HG02981 (cell line): ENCODE measurements at regions not wholly inside any gene's neighbourhood (a gene's known extent, or its start where the extent isn't known, plus 50 kb on each side); places are given as distances from the start of the nearest gene placed in this dataset.

Source experiments
- ATAC-seq: cut with Tn5 transposase; IDR thresholded peaks from one replicate; pipeline ENCODE4 v1.9.1; 2021; ENCODE audit warnings: mild to moderate bottlenecking, moderate library complexity; ENCODE audit not compliant: unreplicated experiment

GRCh38 chr1:58996341-58997059, 212.7 kb upstream of the JUN start:
- ATAC-seq: peak; percentile 86

GRCh38 chr1:58997060-58997411, 213.2 kb upstream of the JUN start:
- peak; percentile 53 for ATAC-seq

GRCh38 chr1:58997637-58998036, 213.8 kb upstream of the JUN start:
- no peak for ATAC-seq

GRCh38 chr1:58999676-59000075, 215.8 kb upstream of the JUN start:
- no peak for ATAC-seq

GRCh38 chr1:59004755-59005154, 220.9 kb upstream of the JUN start:
- no peak for ATAC-seq

- no peak for ATAC-seq
Measured at GRCh38 chr1:59005491-59006288, 221.8 kb upstream of the JUN start.

- no peak for ATAC-seq
Measured at GRCh38 chr1:59006289-59006658, 222.4 kb upstream of the JUN start.

DNA sequence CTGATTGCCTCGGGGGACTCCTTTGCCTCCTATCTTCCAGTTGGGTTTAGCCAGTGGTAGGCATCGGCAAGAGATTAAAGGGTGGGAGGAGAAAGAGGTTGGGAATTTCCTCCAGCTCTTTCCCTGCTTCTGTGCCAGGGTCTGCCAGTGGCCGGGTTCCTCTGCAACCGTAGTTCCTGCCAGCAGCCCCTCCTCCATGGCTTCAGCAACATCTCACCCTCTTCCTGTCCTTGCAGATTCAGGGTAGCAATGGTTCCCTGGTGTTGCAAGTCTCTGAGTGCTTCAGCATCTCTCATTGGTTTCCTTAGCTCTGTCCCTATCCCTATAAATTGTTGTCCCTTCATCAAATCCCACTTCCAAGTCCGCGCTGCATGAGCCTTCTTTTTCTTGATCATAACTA, 223.1 kb upstream of the JUN start:
- no peak for ATAC-seq

GRCh38 chr1:59007429-59007819, 223.6 kb upstream of the JUN start:
- ATAC-seq: no peak

DNA sequence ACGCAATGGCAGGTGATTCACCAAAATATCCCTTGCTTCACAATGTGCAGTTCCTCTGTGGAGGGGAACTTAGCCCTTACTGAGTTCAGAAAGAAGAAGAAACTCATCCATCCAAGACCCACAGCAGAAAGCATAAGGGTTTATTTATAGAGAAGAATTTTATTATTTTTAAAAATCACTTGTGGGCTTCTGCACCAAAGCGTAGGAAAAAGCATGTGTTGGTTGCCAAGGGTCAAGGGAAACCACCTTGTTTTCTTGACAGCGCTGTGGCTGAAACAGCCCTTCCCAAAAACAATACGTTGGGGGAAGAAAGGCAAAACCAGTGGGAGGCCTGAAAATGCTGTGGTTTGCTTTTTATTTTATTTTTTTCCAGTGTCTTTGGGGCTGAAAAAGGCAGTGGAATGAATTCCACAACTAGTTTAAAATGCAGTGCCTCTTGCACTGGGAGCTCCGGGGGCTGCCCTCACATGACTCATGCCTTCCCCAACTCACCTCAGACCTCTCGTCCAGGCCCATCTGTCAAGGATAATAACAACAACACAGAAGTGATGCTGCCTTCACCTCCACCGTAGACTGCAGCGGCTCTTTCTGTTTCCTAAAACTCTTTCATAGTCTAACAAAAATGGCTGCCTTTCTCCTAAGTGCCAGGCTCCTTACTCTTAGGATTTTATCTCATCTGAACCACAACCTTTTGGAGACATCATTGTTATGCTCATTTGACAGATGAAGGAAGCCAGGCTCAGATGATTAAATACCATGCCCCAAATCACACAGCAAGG, 224.2 kb upstream of the JUN start:
- peak; percentile 56 for ATAC-seq

DNA sequence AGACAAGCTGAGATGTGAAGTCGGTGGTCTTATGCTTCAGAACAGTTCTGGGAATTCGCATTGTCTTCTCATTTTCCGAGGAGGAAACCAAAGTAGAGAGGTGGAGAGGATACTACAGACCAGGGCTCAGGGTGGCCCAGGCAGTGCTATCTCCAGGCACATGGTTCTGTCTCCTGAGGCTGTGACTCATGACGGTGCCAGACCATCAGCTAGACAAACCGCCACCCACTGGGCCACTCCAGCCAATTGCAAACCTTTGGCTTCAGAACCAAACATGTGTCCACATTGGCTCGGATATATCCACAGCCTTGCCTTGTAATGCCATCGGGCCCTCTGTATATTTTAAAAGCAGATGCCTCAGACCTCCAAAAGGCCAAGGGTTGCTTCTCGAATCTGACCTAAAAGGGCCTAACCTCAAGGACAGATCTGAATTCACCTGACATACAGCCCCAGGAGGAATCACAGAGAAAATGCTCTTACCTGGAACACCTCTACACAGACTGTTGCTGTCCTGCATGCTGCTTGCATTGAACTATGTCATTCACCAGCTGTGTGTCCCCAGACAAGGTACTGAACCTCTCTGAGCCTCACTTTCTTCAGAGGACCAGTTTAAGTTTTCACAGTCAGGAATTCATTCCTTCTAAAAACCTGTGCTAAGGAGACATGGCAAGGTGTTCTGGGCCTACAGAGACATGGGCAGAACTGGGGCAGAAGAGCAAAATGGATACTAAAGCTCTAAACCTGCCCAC, 224.9 kb upstream of the JUN start:
- ATAC-seq: no peak

GRCh38 chr1:59011663-59012062, 227.8 kb upstream of the JUN start:
- ATAC-seq: no peak

GRCh38 chr1:59012378-59012777, 228.5 kb upstream of the JUN start:
- ATAC-seq: no peak

DNA sequence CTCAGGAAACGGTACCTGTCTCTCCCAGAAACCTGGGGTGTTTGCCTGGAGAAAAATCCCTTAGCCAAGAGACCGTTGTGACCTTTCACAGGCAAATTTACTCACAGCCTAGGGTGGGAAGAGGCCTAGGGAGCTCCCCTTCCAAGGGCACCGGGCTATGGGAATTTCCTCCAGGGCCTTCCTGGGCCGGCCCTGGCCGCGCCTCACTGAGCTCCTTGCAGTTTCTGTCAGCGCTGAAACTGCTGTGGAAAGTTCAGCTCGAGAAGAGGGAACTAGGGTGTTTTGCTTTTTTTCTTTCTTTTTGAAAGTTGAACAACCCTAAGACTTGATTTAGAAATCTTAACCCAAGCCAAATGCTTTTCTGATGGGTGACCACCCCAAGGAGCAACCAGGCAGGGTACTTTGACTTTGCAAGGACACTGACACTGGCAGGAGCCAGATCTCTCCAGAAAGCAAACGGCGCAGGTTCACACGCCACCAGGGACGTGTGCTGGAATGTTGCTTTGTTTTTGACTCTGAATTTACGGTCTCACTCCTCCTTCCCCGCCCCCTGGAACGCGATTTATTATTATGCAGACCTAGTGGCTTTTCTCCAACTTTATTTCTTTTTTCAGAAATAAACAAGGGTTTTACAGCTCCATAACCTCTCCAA, 229.6 kb upstream of the JUN start:
- peak; percentile 42 for ATAC-seq

- no peak for ATAC-seq
Measured at GRCh38 chr1:59013928-59014279, 230.1 kb upstream of the JUN start.

DNA sequence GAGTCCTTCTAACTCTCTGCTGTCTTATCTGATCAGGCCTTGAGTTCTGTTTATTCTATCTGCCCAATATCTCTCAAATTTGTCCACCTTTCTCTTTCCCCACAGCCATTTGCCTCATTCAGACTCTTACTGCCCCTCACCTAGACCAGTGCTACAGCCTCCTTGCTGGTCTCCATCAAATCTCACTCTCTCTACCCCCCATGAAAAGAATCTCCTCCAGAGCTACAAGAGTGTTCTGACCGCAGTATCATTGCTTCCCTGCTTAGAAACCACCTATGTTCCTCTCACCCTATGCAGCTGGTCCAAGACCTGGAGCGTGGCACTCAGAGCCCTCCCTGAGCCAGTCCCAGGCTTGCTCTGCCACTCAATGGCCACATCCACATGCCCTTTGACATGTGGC, 231.0 kb upstream of the JUN start:
- no peak for ATAC-seq

GRCh38 chr1:59015708-59016107, 231.9 kb upstream of the JUN start:
- no peak for ATAC-seq

DNA sequence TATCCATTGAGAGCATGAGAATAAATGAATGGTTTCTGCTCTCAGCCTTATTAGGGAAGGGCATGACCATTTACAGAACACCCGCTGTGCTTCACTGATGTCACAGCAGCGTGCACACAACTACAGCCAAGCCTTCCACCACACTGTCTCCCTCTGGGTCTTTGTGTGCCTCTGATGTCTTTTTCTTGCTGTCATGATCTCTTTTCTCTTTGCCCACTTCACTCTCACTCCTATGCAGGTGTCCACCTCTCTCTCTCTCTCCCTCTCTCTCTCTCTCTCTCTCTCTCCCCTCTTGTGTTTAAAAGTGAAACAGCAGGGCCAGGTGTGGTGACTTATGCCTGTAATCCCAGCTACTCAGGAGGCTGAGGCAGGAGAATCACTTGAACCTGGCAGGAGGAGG, 232.5 kb upstream of the JUN start:
- no peak for ATAC-seq

GRCh38 chr1:59017501-59018231, 233.8 kb upstream of the JUN start:
- no peak for ATAC-seq

DNA sequence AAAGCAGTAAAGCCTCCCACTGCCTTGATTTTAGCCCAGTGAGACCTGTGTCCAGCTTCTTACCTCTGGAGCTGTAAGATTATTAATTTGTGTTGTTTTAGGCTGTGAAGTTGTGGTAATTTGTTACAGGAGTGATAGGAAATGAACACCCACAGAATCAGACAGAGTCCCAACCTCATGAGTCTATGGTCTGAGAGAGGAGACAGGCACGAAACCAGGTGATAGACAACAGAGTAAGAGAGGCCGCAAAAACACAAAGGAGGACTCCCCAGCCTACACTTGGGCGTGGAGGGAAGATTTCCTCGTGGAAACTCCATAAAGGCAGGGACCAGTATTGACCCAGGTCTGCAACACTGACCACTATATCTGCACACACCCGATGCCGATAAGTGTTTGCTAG, 234.6 kb upstream of the JUN start:
- ATAC-seq: no peak
